Progenitor cell of endocrine pancreas (in vitro differentiated cells): ENCODE measurements at regions not wholly inside any gene's neighbourhood (a gene's known extent, or its start where the extent isn't known, plus 50 kb on each side); places are given as distances from the start of the nearest gene placed in this dataset.

ENCODE experiments used
- DNase-seq: peaks from one replicate; pipeline ENCODE4 v3.0.0; 2021; ENCODE audit warnings: low spot score; ENCODE audit not compliant: unreplicated experiment
- H3K27ac Mint-ChIP-seq: 2 replicates; pipeline ENCODE4 v1.8.0; 2021; ENCODE audit warnings: mild to moderate bottlenecking, moderate library complexity, mixed read lengths
- H3K27me3 Mint-ChIP-seq: 2 replicates; pipeline ENCODE4 v1.8.0; 2021; ENCODE audit warnings: mixed read lengths
- H3K36me3 Mint-ChIP-seq: 2 replicates; pipeline ENCODE4 v1.8.0; 2022; ENCODE audit warnings: mixed read lengths; ENCODE audit not compliant: insufficient read depth
- H3K4me1 Mint-ChIP-seq: 2 replicates; pipeline ENCODE4 v1.8.0; 2021; ENCODE audit warnings: low read depth, mixed read lengths
- H3K4me3 Mint-ChIP-seq: 2 replicates; pipeline ENCODE4 v1.8.0; 2021; ENCODE audit warnings: low read depth, mild to moderate bottlenecking, moderate library complexity, mixed read lengths
- H3K9me3 Mint-ChIP-seq: 2 replicates; pipeline ENCODE4 v1.8.0; 2021; ENCODE audit warnings: low read depth, mixed read lengths
- TF ChIP-seq, protein P1 (sequence below): fragments of 200-600 bp; sonication (generic); IDR thresholded peaks from one replicate; pipeline ENCODE4 v1.5.0; 2021; ENCODE audit warnings: antibody characterized with exemption, mild to moderate bottlenecking; ENCODE audit not compliant: unreplicated experiment

DNA sequence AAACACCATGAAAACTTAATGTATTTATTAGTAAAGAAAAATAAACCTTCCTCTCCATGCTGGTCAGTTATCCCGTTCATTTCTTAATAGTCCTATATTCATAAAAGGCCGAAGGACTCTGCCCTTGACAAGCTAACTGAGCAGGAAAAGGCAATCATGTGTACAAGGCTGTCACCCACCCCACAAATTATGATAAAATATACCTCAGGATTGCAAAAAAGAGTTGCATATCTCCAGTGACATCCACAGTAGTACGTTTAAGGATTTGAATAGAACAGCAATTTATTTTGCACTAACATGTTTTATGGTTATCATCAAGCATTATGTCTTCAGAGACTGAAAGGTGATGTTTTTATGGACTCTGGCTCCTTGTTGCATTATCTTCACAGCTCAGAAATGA is 157.6 kb downstream of the FOXB1 start:
- Mint-ChIP-seq H3K27ac (no peak overlapping the region), H3K4me1 (no peaks in the 10 kb centered on the region)
- TF ChIP-seq, protein P1, sequence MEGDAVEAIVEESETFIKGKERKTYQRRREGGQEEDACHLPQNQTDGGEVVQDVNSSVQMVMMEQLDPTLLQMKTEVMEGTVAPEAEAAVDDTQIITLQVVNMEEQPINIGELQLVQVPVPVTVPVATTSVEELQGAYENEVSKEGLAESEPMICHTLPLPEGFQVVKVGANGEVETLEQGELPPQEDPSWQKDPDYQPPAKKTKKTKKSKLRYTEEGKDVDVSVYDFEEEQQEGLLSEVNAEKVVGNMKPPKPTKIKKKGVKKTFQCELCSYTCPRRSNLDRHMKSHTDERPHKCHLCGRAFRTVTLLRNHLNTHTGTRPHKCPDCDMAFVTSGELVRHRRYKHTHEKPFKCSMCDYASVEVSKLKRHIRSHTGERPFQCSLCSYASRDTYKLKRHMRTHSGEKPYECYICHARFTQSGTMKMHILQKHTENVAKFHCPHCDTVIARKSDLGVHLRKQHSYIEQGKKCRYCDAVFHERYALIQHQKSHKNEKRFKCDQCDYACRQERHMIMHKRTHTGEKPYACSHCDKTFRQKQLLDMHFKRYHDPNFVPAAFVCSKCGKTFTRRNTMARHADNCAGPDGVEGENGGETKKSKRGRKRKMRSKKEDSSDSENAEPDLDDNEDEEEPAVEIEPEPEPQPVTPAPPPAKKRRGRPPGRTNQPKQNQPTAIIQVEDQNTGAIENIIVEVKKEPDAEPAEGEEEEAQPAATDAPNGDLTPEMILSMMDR = no peak

DNA sequence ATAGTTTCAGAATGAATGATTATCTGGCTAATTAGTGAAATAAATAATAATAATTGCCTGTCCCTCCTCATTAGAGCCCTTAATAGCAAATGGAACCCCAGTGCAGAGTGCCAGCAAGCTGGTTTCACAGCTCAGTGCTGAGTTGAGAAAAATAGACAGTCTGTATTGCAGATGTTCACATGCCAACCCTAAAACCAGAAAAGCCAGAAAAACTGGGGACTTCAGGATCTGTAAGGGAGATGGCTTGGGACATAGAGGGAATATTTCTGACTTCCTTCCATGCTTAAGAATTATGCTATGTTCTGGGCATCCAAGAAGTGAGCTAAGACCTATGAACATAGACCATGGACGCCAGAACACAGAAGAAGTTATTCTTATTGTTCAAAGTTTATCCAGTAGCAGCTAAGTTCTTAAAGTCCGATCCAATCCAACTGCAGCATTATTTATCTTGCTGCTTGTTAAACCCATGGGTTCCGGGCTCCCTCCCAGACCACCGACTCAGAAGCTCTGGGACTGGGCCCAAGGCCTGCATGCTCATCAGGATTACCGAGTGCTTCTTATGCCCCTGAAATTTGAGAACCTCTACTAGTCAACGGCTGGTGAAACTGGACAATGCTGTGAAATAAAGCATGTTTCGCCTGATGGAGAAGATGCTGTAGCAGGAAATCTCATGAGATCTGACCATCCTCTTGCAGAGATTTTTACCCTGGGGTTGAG is 158.3 kb downstream of the FOXB1 start:
- Mint-ChIP-seq H3K4me3 (no peak overlapping the region), H3K27ac (no peak overlapping the region), H3K27me3 (peaks cover 15% of the 10 kb centered on the region), H3K36me3 (no peaks in the 10 kb centered on the region), H3K4me1 (no peaks in the 10 kb centered on the region), H3K9me3 (no peaks in the 10 kb centered on the region)
- DNase-seq = no peak
- TF ChIP-seq, protein P1 = no peak

More for the DNA sequence above, 157.6 kb downstream of the FOXB1 start:
- peaks cover 17% of the 10 kb centered on the region for H3K27me3 Mint-ChIP-seq
- no peaks in the 10 kb centered on the region for H3K36me3 Mint-ChIP-seq
- no peaks in the 10 kb centered on the region for H3K9me3 Mint-ChIP-seq
- no peak overlapping the region for H3K4me3 Mint-ChIP-seq
- DNase-seq = no peak

- Mint-ChIP-seq H3K36me3 (no peaks in the 10 kb centered on the region), H3K4me1 (no peaks in the 10 kb centered on the region), H3K4me3 (no peak overlapping the region), H3K27me3 (peaks cover 15% of the 10 kb centered on the region), H3K9me3 (no peaks in the 10 kb centered on the region), H3K27ac (no peak overlapping the region)
- TF ChIP-seq, protein P1 = no peak
- DNase-seq = no peak
Observed at GRCh38 chr15:60162968-60163355, 158.9 kb downstream of the FOXB1 start.

GRCh38 chr15:60165111-60165510 is 161.0 kb downstream of the FOXB1 start:
- no peak overlapping the region for H3K27ac Mint-ChIP-seq
- H3K27me3 Mint-ChIP-seq = peaks cover 9% of the 10 kb centered on the region
- no peak for DNase-seq
- H3K4me1 Mint-ChIP-seq = no peaks in the 10 kb centered on the region
- no peak overlapping the region for H3K4me3 Mint-ChIP-seq
- no peaks in the 10 kb centered on the region for H3K36me3 Mint-ChIP-seq
- TF ChIP-seq, protein P1 = no peak
- no peaks in the 10 kb centered on the region for H3K9me3 Mint-ChIP-seq

DNA sequence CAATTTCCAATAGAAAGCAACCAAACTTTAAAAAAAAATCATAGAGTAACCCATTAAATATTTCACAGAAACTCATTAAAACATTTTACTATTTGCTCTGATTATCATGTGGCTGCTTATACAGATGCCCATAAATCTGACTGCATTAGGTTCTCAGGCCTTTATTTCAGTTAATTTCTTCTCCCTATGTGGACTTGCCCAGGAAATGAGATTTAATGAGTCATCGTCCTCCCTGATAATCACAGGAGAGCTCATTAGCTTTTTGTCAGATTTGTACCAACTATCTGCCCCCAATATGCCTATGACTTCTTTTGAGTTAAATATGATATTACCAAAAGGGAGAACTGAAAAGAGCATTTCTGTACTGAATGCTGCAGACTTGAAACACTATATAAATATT is 168.0 kb downstream of the FOXB1 start:
- DNase-seq = no peak

More for the DNA sequence above, 168.0 kb downstream of the FOXB1 start:
- Mint-ChIP-seq H3K9me3 (no peaks in the 10 kb centered on the region), H3K36me3 (no peaks in the 10 kb centered on the region), H3K27me3 (peaks cover 4% of the 10 kb centered on the region), H3K4me1 (no peaks in the 10 kb centered on the region), H3K4me3 (no peak overlapping the region), H3K27ac (no peak overlapping the region)
- TF ChIP-seq, protein P1 = no peak
